ENCODE measurements at regions not wholly inside any gene's neighbourhood (a gene's known extent, or its start where the extent isn't known, plus 50 kb on each side); places are given as distances from the start of the nearest gene placed in this dataset.

DNA sequence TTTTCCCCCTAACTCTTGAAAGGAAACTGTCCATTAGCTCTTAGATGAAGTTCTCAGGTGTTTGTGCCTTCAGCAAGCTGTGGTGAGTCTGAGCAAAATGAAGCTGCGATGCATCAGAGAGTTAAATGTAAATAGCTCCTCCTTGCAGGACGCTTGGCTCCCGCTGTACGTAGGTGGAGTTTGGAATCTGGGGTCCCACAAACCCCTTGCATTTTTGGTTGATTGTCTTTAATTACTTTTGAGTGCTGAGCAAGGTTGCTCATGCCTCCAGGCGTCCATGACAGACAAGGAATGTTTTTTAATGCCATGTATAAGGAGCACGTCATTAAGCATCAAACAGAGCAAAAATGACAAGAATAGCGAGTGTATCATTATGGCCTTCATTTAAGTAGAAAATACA, 300.5 kb downstream of the TFAP2C start:
- H3K9me3 ChIP-seq, result no peaks in the 10 kb centered on the region
- H3K4me3 ChIP-seq, result no peak overlapping the region
- no peaks in the 10 kb centered on the region for H3K27me3 ChIP-seq
- no peak for DNase-seq (ENCODE audit: extremely low spot score in 2 of 2)
- H3K36me3 ChIP-seq, result no peaks in the 10 kb centered on the region
- intact Hi-C loops (cut with DNase I), result no loop called here
- no peak overlapping the region for H3K27ac ChIP-seq
- H3K4me1 ChIP-seq, result peaks cover 16% of the 10 kb centered on the region
- no peak for TF ChIP-seq POLR2AphosphoS5 (IDR thresholded peaks at IDR 0.05; ENCODE audit: insufficient read depth in 1 of 2, low read depth in 1 of 2)
- no peak for TF ChIP-seq POLR2A (IDR thresholded peaks at IDR 0.05)
- TF ChIP-seq CTCF (IDR thresholded peaks at IDR 0.05), result no peak

DNA sequence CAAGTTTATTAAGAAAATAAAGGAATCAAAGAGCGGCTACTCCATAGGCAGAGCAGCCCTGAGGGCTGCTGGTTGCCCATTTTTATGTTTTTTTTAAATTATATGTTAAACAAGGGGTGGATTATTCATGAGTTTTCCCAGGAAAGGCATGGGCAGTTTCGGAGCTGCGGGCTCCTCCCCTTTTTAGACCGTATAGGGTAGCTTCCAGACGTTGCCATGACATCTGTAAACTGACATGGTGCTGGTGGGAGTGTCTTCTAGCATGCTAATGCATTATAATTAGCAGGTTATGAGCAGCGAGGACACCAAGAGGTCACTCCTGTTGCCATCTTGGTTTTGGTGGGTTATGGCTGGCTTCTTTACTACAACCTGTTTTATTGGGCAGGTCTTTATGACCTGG, 301.8 kb downstream of the TFAP2C start:
- Histone ChIP-seq H3K27me3 (no peaks in the 10 kb centered on the region), H3K36me3 (no peaks in the 10 kb centered on the region), H3K4me1 (peaks cover 3% of the 10 kb centered on the region), H3K9me3 (no peaks in the 10 kb centered on the region), H3K27ac (no peak overlapping the region), H3K4me3 (no peak overlapping the region)
- DNase-seq (ENCODE audit: extremely low spot score in 2 of 2), result no peak
- intact Hi-C loops (cut with DNase I), result no loop called here
- no peak for TF ChIP-seq CTCF (IDR thresholded peaks at IDR 0.05)
- no peak for TF ChIP-seq POLR2A (IDR thresholded peaks at IDR 0.05)
- TF ChIP-seq POLR2AphosphoS5 (IDR thresholded peaks at IDR 0.05; ENCODE audit: insufficient read depth in 1 of 2, low read depth in 1 of 2), result no peak

GRCh38 chr20:56932575-56933330, 303.6 kb downstream of the TFAP2C start:
- Histone ChIP-seq H3K36me3 (no peaks in the 10 kb centered on the region), H3K4me1 (no peaks in the 10 kb centered on the region), H3K9me3 (no peaks in the 10 kb centered on the region), H3K27ac (no peak overlapping the region), H3K27me3 (no peaks in the 10 kb centered on the region), H3K4me3 (no peak overlapping the region)
- TF ChIP-seq CTCF (IDR thresholded peaks at IDR 0.05) (no peak), POLR2A (IDR thresholded peaks at IDR 0.05) (no peak), POLR2AphosphoS5 (IDR thresholded peaks at IDR 0.05; ENCODE audit: insufficient read depth in 1 of 2, low read depth in 1 of 2) (no peak)
- intact Hi-C loops (cut with DNase I), result no loop called here
- no peak for DNase-seq (ENCODE audit: extremely low spot score in 2 of 2)

DNA sequence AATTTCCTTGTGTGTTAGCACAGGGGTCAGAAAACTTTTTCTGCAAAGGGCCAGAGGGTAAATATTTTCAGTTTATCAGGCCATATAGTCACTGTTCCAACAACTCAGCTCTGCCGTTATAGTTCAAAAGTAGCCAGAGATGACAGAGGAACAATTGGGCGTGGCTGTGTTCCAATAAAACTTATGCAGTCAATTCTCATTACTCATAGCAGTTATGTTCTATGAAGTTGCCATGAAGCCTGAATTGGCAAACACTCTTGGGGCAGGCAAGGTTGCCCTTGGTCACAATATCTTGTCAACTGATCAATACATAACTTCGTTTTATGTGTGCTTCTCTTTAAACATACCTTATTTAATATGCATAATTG, 304.2 kb downstream of the TFAP2C start:
- Histone ChIP-seq H3K27ac (no peak overlapping the region), H3K9me3 (no peaks in the 10 kb centered on the region), H3K4me1 (no peaks in the 10 kb centered on the region), H3K4me3 (no peak overlapping the region), H3K27me3 (no peaks in the 10 kb centered on the region), H3K36me3 (no peaks in the 10 kb centered on the region)
- intact Hi-C loops (cut with DNase I), result no loop called here
- TF ChIP-seq POLR2A (IDR thresholded peaks at IDR 0.05), result no peak
- TF ChIP-seq POLR2AphosphoS5 (IDR thresholded peaks at IDR 0.05; ENCODE audit: insufficient read depth in 1 of 2, low read depth in 1 of 2), result no peak
- TF ChIP-seq CTCF (IDR thresholded peaks at IDR 0.05), result no peak
- no peak for DNase-seq (ENCODE audit: extremely low spot score in 2 of 2)

DNA sequence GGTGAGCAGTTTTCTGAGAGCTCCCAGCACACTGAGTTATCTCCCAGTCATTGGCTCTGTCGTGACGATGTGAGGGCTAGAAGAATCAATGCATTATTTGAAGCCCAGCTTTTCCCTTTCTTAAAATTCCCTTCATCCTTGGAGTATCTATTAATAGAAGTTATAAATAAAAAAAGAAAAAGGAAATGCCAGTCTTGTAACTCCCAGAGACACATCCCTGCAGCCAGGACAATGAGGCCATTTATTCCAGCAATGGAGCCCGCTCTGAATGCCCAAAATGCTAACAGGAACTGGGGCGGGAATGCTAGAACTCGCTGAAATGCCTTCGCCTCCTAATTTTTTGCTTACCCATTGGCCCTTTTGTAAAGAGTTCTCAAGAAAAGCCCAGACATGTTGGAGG, 305.8 kb downstream of the TFAP2C start:
- Histone ChIP-seq H3K4me3 (no peak overlapping the region), H3K9me3 (no peaks in the 10 kb centered on the region), H3K36me3 (no peaks in the 10 kb centered on the region), H3K27ac (no peak overlapping the region), H3K27me3 (no peaks in the 10 kb centered on the region), H3K4me1 (no peaks in the 10 kb centered on the region)
- no peak for TF ChIP-seq CTCF (IDR thresholded peaks at IDR 0.05)
- no peak for TF ChIP-seq POLR2A (IDR thresholded peaks at IDR 0.05)
- TF ChIP-seq POLR2AphosphoS5 (IDR thresholded peaks at IDR 0.05; ENCODE audit: insufficient read depth in 1 of 2, low read depth in 1 of 2), result no peak
- intact Hi-C loops (cut with DNase I), result no loop called here
- DNase-seq (ENCODE audit: extremely low spot score in 2 of 2), result no peak

All from vagina (tissue), 2 donors.